ENCODE measurements at regions not wholly inside any gene's neighbourhood (a gene's known extent, or its start where the extent isn't known, plus 50 kb on each side); places are given as distances from the start of the nearest gene placed in this dataset.

- Histone ChIP-seq H3K4me1 (ENCODE audit: insufficient read depth, low read length) (no peaks in the 10 kb centered on the region), H2AFZ (ENCODE audit: low read length) (no peak overlapping the region), H3K27me3 (ENCODE audit: control insufficient read depth in 1 of 2, insufficient read depth in 2 of 2, low read length in 2 of 2) (no peaks in the 10 kb centered on the region), H4K20me1 (ENCODE audit: insufficient read depth, low read length) (no peaks in the 10 kb centered on the region), H3K79me2 (ENCODE audit: insufficient read depth, low read length) (no peaks in the 10 kb centered on the region), H3K9me3 (ENCODE audit: low read length) (no peaks in the 10 kb centered on the region), H3K36me3 (replicated peaks in 1 of 2; ENCODE audit: control insufficient read depth in 1 of 2, insufficient read depth in 2 of 2, low read length in 2 of 2) (no peaks in the 10 kb centered on the region), H3K9ac (ENCODE audit: insufficient read depth, low read depth, low read length) (no peak overlapping the region), H3K4me3 (replicated peaks in 1 of 3; ENCODE audit: insufficient read depth in 1 of 3, low read depth in 2 of 3, low read length in 3 of 3) (no peak overlapping the region), H3K4me2 (ENCODE audit: low read depth, low read length) (no peak overlapping the region), H3K27ac (ENCODE audit: extremely low read length, insufficient read depth, low read length) (no peak overlapping the region)
- ChIA-PET POLR2A (no interaction called here), CTCF (ENCODE audit: low intra/inter-chr PET ratio, low total read pairs) (no interaction called here)
- FAIRE-seq (no peak), DNase-seq (ENCODE audit: low spot score) (no peak), ATAC-seq (no peak)
- no TSS peak for BruUV-seq (replicated peaks)
- no peak for TF ChIP-seq HHEX (CRISPR knock-in tag; IDR thresholded peaks at IDR 0.05)
- no peak for TF ChIP-seq CBX2 (IDR thresholded peaks at IDR 0.05; ENCODE audit: low read depth, low read length)
- TF ChIP-seq CBX2 (CRISPR knock-in tag; IDR thresholded peaks at IDR 0.05; ENCODE audit: low read depth): no peak
- no peak for TF ChIP-seq KLF11 (CRISPR knock-in tag; IDR thresholded peaks at IDR 0.05)
- no peak for TF ChIP-seq SIX4 (CRISPR knock-in tag; IDR thresholded peaks at IDR 0.05)
- TF ChIP-seq ZNF441 (CRISPR knock-in tag; IDR thresholded peaks at IDR 0.05; ENCODE audit: borderline replicate concordance): no peak
- no peak for TF ChIP-seq MBNL3 (CRISPR knock-in tag; conservative IDR thresholded peaks at IDR 0.05)
- no peak for TF ChIP-seq ARHGAP35 (CRISPR knock-in tag; IDR thresholded peaks at IDR 0.05; ENCODE audit: borderline replicate concordance)
- TF ChIP-seq SMAD1 (CRISPR knock-in tag; IDR thresholded peaks at IDR 0.05; ENCODE audit: borderline replicate concordance, low read depth): no peak
- no peak for TF ChIP-seq WIZ (CRISPR knock-in tag; IDR thresholded peaks at IDR 0.05)
- in situ Hi-C loops (cut with HindIII; ENCODE audit: extremely low pct_ligation_motif_present, low pct_unique_long_range_greater_than_20kb): no loop called here
- WGBS (ENCODE audit: low lambda C conversion rate): 15% methylated on average over 8 of the region's 8 CpGs
- intact Hi-C loops (cut with micrococcal nuclease; ENCODE audit: unreplicated experiment): no loop called here
Observed at GRCh38 chr10:58094985-58095718, 172.5 kb downstream of the IPMK start.

- Histone ChIP-seq H3K4me2 (ENCODE audit: low read depth, low read length) (no peak overlapping the region), H3K36me3 (replicated peaks in 1 of 2; ENCODE audit: control insufficient read depth in 1 of 2, insufficient read depth in 2 of 2, low read length in 2 of 2) (no peaks in the 10 kb centered on the region), H3K9me3 (ENCODE audit: low read length) (no peaks in the 10 kb centered on the region), H3K27ac (ENCODE audit: extremely low read length, insufficient read depth, low read length) (no peak overlapping the region), H3K27me3 (ENCODE audit: control insufficient read depth in 1 of 2, insufficient read depth in 2 of 2, low read length in 2 of 2) (no peaks in the 10 kb centered on the region), H3K4me3 (replicated peaks in 1 of 3; ENCODE audit: insufficient read depth in 1 of 3, low read depth in 2 of 3, low read length in 3 of 3) (no peak overlapping the region), H2AFZ (ENCODE audit: low read length) (no peak overlapping the region), H3K4me1 (ENCODE audit: insufficient read depth, low read length) (no peaks in the 10 kb centered on the region), H3K9ac (ENCODE audit: insufficient read depth, low read depth, low read length) (no peak overlapping the region), H3K79me2 (ENCODE audit: insufficient read depth, low read length) (no peaks in the 10 kb centered on the region), H4K20me1 (ENCODE audit: insufficient read depth, low read length) (no peaks in the 10 kb centered on the region)
- FAIRE-seq: no peak
- TF ChIP-seq THAP8 (CRISPR knock-in tag; IDR thresholded peaks at IDR 0.05; ENCODE audit: borderline replicate concordance): no peak
- no peak for TF ChIP-seq ZNF563 (CRISPR knock-in tag; IDR thresholded peaks at IDR 0.05)
- no peak for TF ChIP-seq HNRNPL (IDR thresholded peaks at IDR 0.05; ENCODE audit: low read depth, low read length)
- BruUV-seq (replicated peaks): no TSS peak
- in situ Hi-C loops (cut with HindIII; ENCODE audit: extremely low pct_ligation_motif_present, low pct_unique_long_range_greater_than_20kb) (no loop called here), intact Hi-C loops (cut with micrococcal nuclease; ENCODE audit: unreplicated experiment) (no loop called here)
- ChIA-PET POLR2A (no interaction called here), CTCF (ENCODE audit: low intra/inter-chr PET ratio, low total read pairs) (no interaction called here)
- no peak for ATAC-seq
- 2% methylated on average over 3 of the region's 3 CpGs for WGBS (ENCODE audit: low lambda C conversion rate)
- no peak for DNase-seq (ENCODE audit: low spot score)
Observed at GRCh38 chr10:58091886-58092285, 175.8 kb downstream of the IPMK start.

Measured in HepG2 (cell line).